IMR-90 (cell line): ENCODE measurements at regions not wholly inside any gene's neighbourhood (a gene's known extent, or its start where the extent isn't known, plus 50 kb on each side); places are given as distances from the start of the nearest gene placed in this dataset.

Experiments used
- ATAC-seq: fragments of 200-7000 bp; cut with Tn5 transposase; 2 replicates; pipeline ENCODE4 v1.9.1; 2020; ENCODE audit warnings: low read depth, mild to moderate bottlenecking, moderate library complexity
- BruUV-seq: library from RNA; stranded (reverse); fragments of 400-500 nt; replicated peaks from 2 replicates; lab custom pipeline; 2021; lab: Mats Ljungman, UMichigan
- CTCF ChIA-PET: fragments of 300-600 bp; formaldehyde crosslinking; extraction: SDS; loops from one replicate; lab custom pipeline; 2021; ENCODE audit warnings: antibody characterized with exemption; lab: Yijun Ruan, JAX
- POLR2A ChIA-PET: fragments of 300-600 bp; sonication (Branson Sonifier 250); formaldehyde crosslinking; loops from one replicate; lab custom pipeline; 2022; ENCODE audit warnings: antibody characterized with exemption; ENCODE audit not compliant: unreplicated experiment; lab: Charles Lee
- DNase-seq: peaks from one replicate; pipeline ENCODE4 v3.0.0; 2013
- H2AFZ ChIP-seq: replicated peaks from 2 replicates; pipeline ENCODE3; 2013; ENCODE audit warnings: low read length, mild to moderate bottlenecking; ENCODE audit not compliant: poor library complexity
- H2AK5ac ChIP-seq: 2 replicates; pipeline ENCODE4 v1.6.1; 2013; ENCODE audit warnings: low read depth, low read length, inconsistent platforms
- H2AK9ac ChIP-seq: replicated peaks from 2 replicates; pipeline ENCODE3; 2013; ENCODE audit warnings: mild to moderate bottlenecking, low read depth, low read length, moderate library complexity; ENCODE audit not compliant: poor library complexity
- H2BK120ac ChIP-seq: 2 replicates; pipeline ENCODE4 v1.6.1; 2013; ENCODE audit warnings: low read depth, low read length, inconsistent platforms
- H2BK15ac ChIP-seq: 3 replicates; pipeline ENCODE4 v1.6.1; 2013; ENCODE audit warnings: low read depth, low read length, inconsistent platforms
- H2BK20ac ChIP-seq: 2 replicates; pipeline ENCODE4 v1.6.1; 2013; ENCODE audit warnings: low read depth, mild to moderate bottlenecking, inconsistent platforms, low read length, moderate library complexity
- H2BK5ac ChIP-seq: 2 replicates; pipeline ENCODE4 v1.6.1; 2013; ENCODE audit warnings: mild to moderate bottlenecking, low read depth, low read length, inconsistent platforms; ENCODE audit not compliant: poor library complexity, severe bottlenecking
- H3K14ac ChIP-seq: replicated peaks from 2 replicates; pipeline ENCODE4 v1.6.1; 2013; ENCODE audit warnings: low read depth, low read length, inconsistent platforms
- H3K18ac ChIP-seq: 2 replicates; pipeline ENCODE4 v1.6.1; 2013; ENCODE audit warnings: low read depth, low read length, control low read depth
- H3K23ac ChIP-seq: 2 replicates; pipeline ENCODE4 v1.6.1; 2013; ENCODE audit warnings: low read depth, low read length, inconsistent platforms
- H3K27ac ChIP-seq: 2 replicates; pipeline ENCODE4 v1.5.1; 2013; ENCODE audit warnings: mild to moderate bottlenecking, control low read depth, low read length; ENCODE audit not compliant: insufficient read depth
- H3K27me3 ChIP-seq: 2 replicates; pipeline ENCODE4 v1.6.1; 2013; ENCODE audit warnings: low read length; ENCODE audit not compliant: control insufficient read depth, insufficient read depth
- H3K36me3 ChIP-seq: 2 replicates; pipeline ENCODE4 v1.6.1; 2013; ENCODE audit warnings: low read length, mixed read lengths; ENCODE audit not compliant: control insufficient read depth, insufficient read depth
- H3K4ac ChIP-seq: 2 replicates; pipeline ENCODE4 v1.6.1; 2013; ENCODE audit warnings: low read depth, low read length, inconsistent platforms
- H3K4me1 ChIP-seq: 2 replicates; pipeline ENCODE4 v1.6.1; 2013; ENCODE audit warnings: low read length, mixed read lengths; ENCODE audit not compliant: control insufficient read depth, insufficient read depth
- H3K4me2 ChIP-seq: 2 replicates; pipeline ENCODE4 v1.6.1; 2013; ENCODE audit warnings: low read depth, mild to moderate bottlenecking, control low read depth, low read length, moderate library complexity
- H3K4me3 ChIP-seq: 2 replicates; pipeline ENCODE4 v1.5.1; 2013; ENCODE audit warnings: low read depth, mild to moderate bottlenecking, control low read depth, low read length, moderate library complexity; ENCODE audit not compliant: insufficient read depth
- H3K56ac ChIP-seq: 2 replicates; pipeline ENCODE4 v1.6.1; 2013; ENCODE audit warnings: low read length, inconsistent platforms; ENCODE audit not compliant: insufficient read depth; ENCODE audit errors: extremely low read depth
- H3K79me1 ChIP-seq, 2 experiments: 2 replicates each; pipeline ENCODE4 v1.6.1; 2013; ENCODE audit warnings: low read length in 2 of 2, inconsistent platforms in 1 of 2, low read depth in 1 of 2
- H3K9ac ChIP-seq: 2 replicates; pipeline ENCODE4 v1.6.1; 2013; ENCODE audit warnings: low read depth, low read length, control low read depth
- H3K9me1 ChIP-seq: 2 replicates; pipeline ENCODE4 v1.6.1; 2013; ENCODE audit warnings: low read length, inconsistent platforms; ENCODE audit not compliant: insufficient read depth
- H3K9me3 ChIP-seq: 2 replicates; pipeline ENCODE4 v1.6.1; 2013; ENCODE audit warnings: low read length; ENCODE audit not compliant: control insufficient read depth, insufficient read depth
- H4K20me1 ChIP-seq: 2 replicates; pipeline ENCODE4 v1.6.1; 2013; ENCODE audit warnings: low read length, inconsistent platforms; ENCODE audit not compliant: insufficient read depth
- H4K5ac ChIP-seq: 2 replicates; pipeline ENCODE4 v1.6.1; 2013; ENCODE audit warnings: mild to moderate bottlenecking, low read depth, low read length, control low read depth
- H4K8ac ChIP-seq, 2 experiments: 2 replicates each; pipeline ENCODE4 v1.6.1; 2013; ENCODE audit warnings: low read depth in 2 of 2, low read length in 2 of 2, control low read depth in 1 of 2, inconsistent platforms in 1 of 2
- H4K91ac ChIP-seq: 2 replicates; pipeline ENCODE4 v1.6.1; 2013; ENCODE audit warnings: low read depth, low read length, inconsistent platforms; ENCODE audit not compliant: insufficient read depth
- BHLHE40 ChIP-seq: fragments of 150-350 bp; IDR thresholded peaks from 2 replicates; pipeline ENCODE4 v1.6.1; 2016; ENCODE audit warnings: mild to moderate bottlenecking, low read depth, low read length
- CEBPB ChIP-seq: IDR thresholded peaks from 2 replicates; pipeline ENCODE4 v1.6.1; 2012; ENCODE audit warnings: low read depth, low read length, improper control_type of control experiment
- CHD1 ChIP-seq: IDR thresholded peaks from 2 replicates; pipeline ENCODE4 v1.6.1; 2012; ENCODE audit warnings: low read depth, low read length, improper control_type of control experiment
- CTCF ChIP-seq: conservative IDR thresholded peaks from 2 replicates; pipeline ENCODE4 v1.5.1; 2012; ENCODE audit warnings: mild to moderate bottlenecking, low read depth, low read length, improper control_type of control experiment
- ELK1 ChIP-seq: fragments of 150-350 bp; IDR thresholded peaks from 2 replicates; pipeline ENCODE4 v1.6.1; 2016; ENCODE audit warnings: low read depth, mild to moderate bottlenecking, low read length, moderate library complexity, borderline replicate concordance
- FOS ChIP-seq: fragments of 150-350 bp; IDR thresholded peaks from 2 replicates; pipeline ENCODE4 v1.6.1; 2016; ENCODE audit warnings: low read depth, low read length
- MAFK ChIP-seq: IDR thresholded peaks from 2 replicates; pipeline ENCODE4 v1.6.1; 2012; ENCODE audit warnings: low read depth, low read length, improper control_type of control experiment
- MAZ ChIP-seq: IDR thresholded peaks from 2 replicates; pipeline ENCODE4 v1.6.1; 2012; ENCODE audit warnings: low read depth, mild to moderate bottlenecking, low read length, improper control_type of control experiment, moderate library complexity, borderline replicate concordance
- MXI1 ChIP-seq: IDR thresholded peaks from 2 replicates; pipeline ENCODE4 v1.6.1; 2012; ENCODE audit warnings: low read depth, mild to moderate bottlenecking, low read length, moderate library complexity, borderline replicate concordance
- NFE2L2 ChIP-seq: fragments of 150-350 bp; IDR thresholded peaks from 2 replicates; pipeline ENCODE4 v1.6.1; 2016; ENCODE audit warnings: low read depth, mild to moderate bottlenecking, low read length
- POLR2A ChIP-seq: IDR thresholded peaks from 2 replicates; pipeline ENCODE4 v1.6.1; 2012; ENCODE audit warnings: mild to moderate bottlenecking, low read depth, low read length
- RAD21 ChIP-seq: IDR thresholded peaks from 2 replicates; pipeline ENCODE4 v1.6.1; 2012; ENCODE audit warnings: low read length, improper control_type of control experiment
- RCOR1 ChIP-seq: IDR thresholded peaks from 2 replicates; pipeline ENCODE4 v1.6.1; 2012; ENCODE audit warnings: mild to moderate bottlenecking, low read length, improper control_type of control experiment; ENCODE audit not compliant: insufficient replicate concordance
- RFX5 ChIP-seq: IDR thresholded peaks from 2 replicates; pipeline ENCODE4 v1.8.0; 2012; ENCODE audit warnings: low read depth, mild to moderate bottlenecking, low read length, moderate library complexity
- SMC3 ChIP-seq: fragments of 150-350 bp; IDR thresholded peaks from 2 replicates; pipeline ENCODE4 v1.6.1; 2016; ENCODE audit warnings: low read depth, mild to moderate bottlenecking, antibody characterized with exemption, low read length, moderate library complexity
- USF2 ChIP-seq: fragments of 150-350 bp; IDR thresholded peaks from 2 replicates; pipeline ENCODE4 v1.6.1; 2017; ENCODE audit warnings: mild to moderate bottlenecking, antibody characterized with exemption, low read length, low read depth
- WGBS, 2 experiments: methylation state at CpG; one replicate each; pipeline versions ENCODE4 v1.1.5 to v1.1.7; 2013; ENCODE audit warnings: missing lambda C conversion rate in 2 of 2; ENCODE audit not compliant: insufficient read length in 1 of 2; ENCODE audit errors: extremely low coverage in 2 of 2; 5-methylcytosine and 5-hydroxymethylcytosine counted together
- dilution Hi-C: fragments of 300-500 bp; cut with HindIII; formaldehyde crosslinking; loops from one replicate; pipeline ENCODE4 v1.14.3; 2018; ENCODE audit warnings: low sequenced_read_pairs; ENCODE audit not compliant: unreplicated experiment
- in situ Hi-C: fragments of 300-500 bp; cut with MboI; formaldehyde crosslinking; loops from 3 replicates; pipeline ENCODE4 v1.14.3; 2019; ENCODE audit warnings: low sequenced_read_pairs, inconsistent platforms, mixed read lengths
- intact Hi-C: fragments of 100-400 bp; cut with micrococcal nuclease; formaldehyde crosslinking; loops from 2 replicates; pipeline ENCODE4 v1.10.0; 2022

GRCh38 chrX:78527818-78528217, 131.3 kb downstream of the RTL3 start:
- no peak for TF ChIP-seq CEBPB
- TF ChIP-seq BHLHE40, result no peak
- no peak for TF ChIP-seq FOS
- no peak for TF ChIP-seq SMC3
- TF ChIP-seq MAFK, result no peak
- no peak for TF ChIP-seq USF2
- TF ChIP-seq RFX5, result no peak
- TF ChIP-seq CTCF, result no peak
- no peak for TF ChIP-seq NFE2L2
- no peak for TF ChIP-seq RCOR1
- no peak for TF ChIP-seq MAZ
- no peak for TF ChIP-seq POLR2A
- no peak for TF ChIP-seq MXI1
- no peak for TF ChIP-seq RAD21
- TF ChIP-seq CHD1, result no peak
- TF ChIP-seq ELK1, result no peak
- Histone ChIP-seq H3K9ac (no peak overlapping the region), H2AFZ (no peak overlapping the region), H3K4ac (no peak overlapping the region), H3K9me3 (no peaks in the 10 kb centered on the region), H4K5ac (no peak overlapping the region), H3K9me1 (no peaks in the 10 kb centered on the region), H3K4me3 (no peak overlapping the region), H3K18ac (no peak overlapping the region), H2BK20ac (no peak overlapping the region), H3K56ac (no peak overlapping the region), H2BK5ac (no peak overlapping the region), H3K4me1 (no peaks in the 10 kb centered on the region), H2BK120ac (no peak overlapping the region), H4K91ac (no peak overlapping the region), H3K27ac (no peak overlapping the region), H3K79me1 (no peaks in the 10 kb centered on the region), H3K14ac (no peak overlapping the region), H2BK15ac (no peak overlapping the region), H3K36me3 (no peaks in the 10 kb centered on the region), H4K8ac (no peak overlapping the region), H3K4me2 (no peak overlapping the region), H3K27me3 (no peaks in the 10 kb centered on the region), H4K20me1 (no peaks in the 10 kb centered on the region), H2AK5ac (no peak overlapping the region), H2AK9ac (no peak overlapping the region), H3K23ac (no peak overlapping the region)
- ChIA-PET POLR2A (no interaction called here), CTCF (no interaction called here)
- no TSS peak for BruUV-seq
- DNase-seq, result no peak
- no CpG with 5 or more reads among the region's 1 CpG for WGBS, 2 experiments
- intact Hi-C loops (no loop called here), in situ Hi-C loops (no loop called here), dilution Hi-C loops (no loop called here)
- ATAC-seq, result no peak
